ENCODE measurements at regions not wholly inside any gene's neighbourhood (a gene's known extent, or its start where the extent isn't known, plus 50 kb on each side); places are given as distances from the start of the nearest gene placed in this dataset.

DNA sequence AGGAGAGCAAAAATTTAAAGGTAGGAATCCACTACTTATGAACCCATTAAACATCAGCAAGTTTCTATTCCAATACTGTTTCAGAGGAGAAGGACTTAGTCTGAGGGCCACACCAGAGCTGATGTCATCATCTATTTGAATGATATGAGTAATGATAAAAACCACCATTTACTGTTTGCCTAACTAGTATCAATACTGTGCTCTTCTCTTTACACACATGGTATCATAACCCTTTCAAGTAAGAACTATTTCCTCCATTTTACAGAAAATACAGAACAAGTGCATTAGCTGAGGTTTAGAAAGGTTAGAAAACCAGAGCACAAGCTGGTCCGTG lies 651.3 kb upstream of the KIRREL3 start:
- TF ChIP-seq POLR2AphosphoS5 (IDR thresholded peaks at IDR 0.05) (no peak), POLR2A (IDR thresholded peaks at IDR 0.05; ENCODE audit: low read depth) (no peak)
- TF ChIP-seq, protein P1, sequence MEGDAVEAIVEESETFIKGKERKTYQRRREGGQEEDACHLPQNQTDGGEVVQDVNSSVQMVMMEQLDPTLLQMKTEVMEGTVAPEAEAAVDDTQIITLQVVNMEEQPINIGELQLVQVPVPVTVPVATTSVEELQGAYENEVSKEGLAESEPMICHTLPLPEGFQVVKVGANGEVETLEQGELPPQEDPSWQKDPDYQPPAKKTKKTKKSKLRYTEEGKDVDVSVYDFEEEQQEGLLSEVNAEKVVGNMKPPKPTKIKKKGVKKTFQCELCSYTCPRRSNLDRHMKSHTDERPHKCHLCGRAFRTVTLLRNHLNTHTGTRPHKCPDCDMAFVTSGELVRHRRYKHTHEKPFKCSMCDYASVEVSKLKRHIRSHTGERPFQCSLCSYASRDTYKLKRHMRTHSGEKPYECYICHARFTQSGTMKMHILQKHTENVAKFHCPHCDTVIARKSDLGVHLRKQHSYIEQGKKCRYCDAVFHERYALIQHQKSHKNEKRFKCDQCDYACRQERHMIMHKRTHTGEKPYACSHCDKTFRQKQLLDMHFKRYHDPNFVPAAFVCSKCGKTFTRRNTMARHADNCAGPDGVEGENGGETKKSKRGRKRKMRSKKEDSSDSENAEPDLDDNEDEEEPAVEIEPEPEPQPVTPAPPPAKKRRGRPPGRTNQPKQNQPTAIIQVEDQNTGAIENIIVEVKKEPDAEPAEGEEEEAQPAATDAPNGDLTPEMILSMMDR (IDR thresholded peaks at IDR 0.05), result no peak
